ENCODE measurements at regions not wholly inside any gene's neighbourhood (a gene's known extent, or its start where the extent isn't known, plus 50 kb on each side); places are given as distances from the start of the nearest gene placed in this dataset.
"Not testable (repeated sequence)": the region's sequence is repeated elsewhere in the genome, so short reads cannot be mapped to it uniquely, and the experiment has no call there.

DNA sequence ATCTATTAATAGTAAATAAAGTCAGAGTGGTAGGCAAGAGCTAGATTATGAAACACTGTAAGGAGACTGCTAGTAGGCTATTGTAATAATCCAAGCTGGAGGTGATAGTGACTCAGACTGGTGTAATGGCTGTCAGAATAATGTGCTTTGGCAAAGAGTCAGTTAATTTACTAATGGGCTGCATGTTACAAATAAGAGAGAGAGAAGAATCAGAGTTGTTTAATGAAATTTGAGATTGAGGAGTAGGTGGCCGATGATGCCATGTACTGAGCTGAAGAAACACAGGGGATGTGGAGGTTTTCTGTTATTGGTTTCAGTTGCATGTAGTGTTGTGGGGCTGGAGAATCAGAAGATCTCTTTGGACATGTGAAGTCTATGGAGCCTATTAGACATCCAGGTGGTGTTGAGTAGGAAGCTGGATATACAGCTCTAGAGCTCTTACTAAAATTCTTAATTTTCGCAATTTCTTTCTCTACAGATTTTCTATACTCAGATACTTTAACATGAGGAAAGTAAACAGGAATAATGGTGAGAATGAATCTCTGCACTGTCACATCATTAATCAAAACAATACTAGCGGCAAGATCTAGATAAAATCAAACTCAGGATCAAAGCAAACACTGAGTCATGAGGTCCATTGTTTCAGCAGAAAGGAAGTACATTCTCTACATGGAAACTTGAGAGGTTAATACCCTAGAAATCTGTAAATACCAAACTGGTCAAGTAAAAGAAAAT lies 167.7 kb downstream of the SIM1 start:
- H3K27me3 ChIP-seq (ENCODE audit: insufficient read depth, low read length) = no peaks in the 10 kb centered on the region
- 79% methylated on average over 2 of the region's 3 CpGs for WGBS
- H3K9ac ChIP-seq (ENCODE audit: low read depth, low read length) = no peak overlapping the region
- H3K4me3 ChIP-seq (ENCODE audit: low read length) = no peak overlapping the region
- H3K9me3 ChIP-seq (ENCODE audit: insufficient read depth, low read depth, low read length) = no peaks in the 10 kb centered on the region
- no peaks in the 10 kb centered on the region for H3K36me3 ChIP-seq (ENCODE audit: insufficient read depth, low read length)
- peaks cover 13% of the 10 kb centered on the region for H3K4me1 ChIP-seq (ENCODE audit: insufficient read depth, low read length)
- no peak overlapping the region for H3K27ac ChIP-seq (ENCODE audit: low read depth, low read length)

DNA sequence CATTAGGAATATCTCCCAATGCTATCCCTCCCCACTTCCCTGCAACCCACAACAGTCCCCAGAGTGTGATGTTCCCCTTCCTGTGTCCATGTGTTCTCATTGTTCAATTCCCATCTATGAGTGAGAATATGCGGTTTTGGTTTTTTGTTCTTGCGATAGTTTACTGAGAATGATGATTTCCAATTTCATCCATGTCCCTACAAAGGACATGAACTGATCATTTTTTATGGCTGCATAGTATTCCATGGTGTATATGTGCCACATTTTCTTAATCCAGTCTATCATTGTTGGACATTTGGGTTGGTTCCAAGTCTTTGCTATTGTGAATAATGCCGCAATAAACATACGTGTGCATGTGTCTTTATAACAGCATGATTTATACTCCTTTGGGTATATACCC lies 169.5 kb downstream of the SIM1 start:
- 100% methylated on average over 1 of the region's 4 CpGs for WGBS
- not testable (repeated sequence) for H3K36me3 ChIP-seq (ENCODE audit: insufficient read depth, low read length); H3K9ac ChIP-seq (ENCODE audit: low read depth, low read length); H3K4me3 ChIP-seq (ENCODE audit: low read length); H3K27ac ChIP-seq (ENCODE audit: low read depth, low read length); H3K4me1 ChIP-seq (ENCODE audit: insufficient read depth, low read length); H3K27me3 ChIP-seq (ENCODE audit: insufficient read depth, low read length); H3K9me3 ChIP-seq (ENCODE audit: insufficient read depth, low read depth, low read length)

DNA sequence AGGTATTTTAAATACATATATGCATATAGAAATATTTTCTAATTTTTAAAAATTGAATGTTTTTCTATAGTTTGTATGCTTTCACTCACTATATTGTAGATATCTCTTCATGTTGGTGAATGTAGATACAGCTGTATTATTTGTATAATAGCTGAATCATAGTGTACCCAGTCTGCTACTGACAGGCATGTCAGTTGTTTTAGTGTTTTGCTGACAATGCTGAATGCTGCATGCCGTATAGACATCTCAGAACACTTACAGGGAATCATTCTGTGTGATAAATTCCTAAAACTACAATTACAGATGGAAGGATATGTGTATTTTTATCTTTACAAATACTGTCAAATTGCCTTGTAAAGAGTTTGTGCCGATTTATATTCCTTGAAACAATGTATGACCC lies 175.4 kb downstream of the SIM1 start:
- Histone ChIP-seq H3K27ac (ENCODE audit: low read depth, low read length) (no peak overlapping the region), H3K4me1 (ENCODE audit: insufficient read depth, low read length) (no peaks in the 10 kb centered on the region)
- WGBS = no CpG with 5 or more reads among the region's 2 CpGs

DNA sequence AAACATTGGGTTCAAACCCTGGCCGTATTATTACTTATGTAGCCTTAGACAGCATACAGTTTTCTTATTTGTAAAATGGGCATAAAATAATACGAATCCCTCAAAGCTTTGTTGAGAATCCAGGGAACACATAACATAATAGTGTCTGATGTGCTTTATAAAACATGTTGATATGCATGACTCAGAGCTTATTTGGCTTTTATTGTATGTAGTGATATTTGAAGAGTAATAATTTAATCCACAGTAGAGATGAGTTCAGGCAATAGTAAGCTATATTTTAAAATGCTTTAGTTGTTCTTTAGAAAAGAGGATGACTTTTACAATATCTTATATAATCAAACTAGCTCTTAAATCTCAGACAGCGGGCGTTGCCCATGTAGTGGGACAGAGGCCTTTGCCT lies 176.4 kb downstream of the SIM1 start:
- WGBS = 100% methylated on average over 2 of the region's 4 CpGs
- H3K4me1 ChIP-seq (ENCODE audit: insufficient read depth, low read length) = peaks cover 5% of the 10 kb centered on the region; the same call in 1 of the 2 replicates
- H3K36me3 ChIP-seq (ENCODE audit: insufficient read depth, low read length) = no peaks in the 10 kb centered on the region
- no peak overlapping the region for H3K27ac ChIP-seq (ENCODE audit: low read depth, low read length)
- H3K9ac ChIP-seq (ENCODE audit: low read depth, low read length) = no peak overlapping the region
- no peaks in the 10 kb centered on the region for H3K9me3 ChIP-seq (ENCODE audit: insufficient read depth, low read depth, low read length)
- H3K27me3 ChIP-seq (ENCODE audit: insufficient read depth, low read length) = no peaks in the 10 kb centered on the region
- H3K4me3 ChIP-seq (ENCODE audit: low read length) = no peak overlapping the region

More for the DNA sequence above, 175.4 kb downstream of the SIM1 start:
- Histone ChIP-seq H3K9ac (ENCODE audit: low read depth, low read length) (no peak overlapping the region), H3K4me3 (ENCODE audit: low read length) (no peak overlapping the region), H3K27me3 (ENCODE audit: insufficient read depth, low read length) (no peaks in the 10 kb centered on the region), H3K36me3 (ENCODE audit: insufficient read depth, low read length) (no peaks in the 10 kb centered on the region), H3K9me3 (ENCODE audit: insufficient read depth, low read depth, low read length) (no peaks in the 10 kb centered on the region)

DNA sequence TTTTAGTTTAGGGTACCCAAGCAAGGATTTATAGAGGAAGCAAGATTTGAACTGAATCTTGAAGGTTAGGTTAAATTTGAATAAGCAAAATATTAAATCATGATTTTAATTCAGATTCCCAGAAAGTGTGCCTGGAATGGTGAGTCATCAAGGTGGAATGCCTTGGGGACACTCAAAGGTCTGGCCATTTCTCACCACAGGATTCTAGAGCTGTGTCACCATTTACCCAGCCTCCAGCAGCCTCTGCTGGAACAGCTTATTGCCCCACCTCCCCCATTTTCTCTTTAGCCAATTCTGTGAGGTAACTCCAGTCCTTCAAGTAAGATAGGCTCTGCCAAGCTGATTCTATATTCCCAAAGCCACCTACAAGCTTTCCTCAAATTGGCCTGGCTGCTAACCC lies 181.4 kb downstream of the SIM1 start:
- no peak overlapping the region for H3K9ac ChIP-seq (ENCODE audit: low read depth, low read length)
- H3K27ac ChIP-seq (ENCODE audit: low read depth, low read length) = no peak overlapping the region
- H3K4me1 ChIP-seq (ENCODE audit: insufficient read depth, low read length) = peaks cover 18% of the 10 kb centered on the region; the same call in 1 of the 2 replicates
- H3K4me3 ChIP-seq (ENCODE audit: low read length) = no peak overlapping the region
- H3K9me3 ChIP-seq (ENCODE audit: insufficient read depth, low read depth, low read length) = no peaks in the 10 kb centered on the region
- no peaks in the 10 kb centered on the region for H3K27me3 ChIP-seq (ENCODE audit: insufficient read depth, low read length)
- H3K36me3 ChIP-seq (ENCODE audit: insufficient read depth, low read length) = no peaks in the 10 kb centered on the region

DNA sequence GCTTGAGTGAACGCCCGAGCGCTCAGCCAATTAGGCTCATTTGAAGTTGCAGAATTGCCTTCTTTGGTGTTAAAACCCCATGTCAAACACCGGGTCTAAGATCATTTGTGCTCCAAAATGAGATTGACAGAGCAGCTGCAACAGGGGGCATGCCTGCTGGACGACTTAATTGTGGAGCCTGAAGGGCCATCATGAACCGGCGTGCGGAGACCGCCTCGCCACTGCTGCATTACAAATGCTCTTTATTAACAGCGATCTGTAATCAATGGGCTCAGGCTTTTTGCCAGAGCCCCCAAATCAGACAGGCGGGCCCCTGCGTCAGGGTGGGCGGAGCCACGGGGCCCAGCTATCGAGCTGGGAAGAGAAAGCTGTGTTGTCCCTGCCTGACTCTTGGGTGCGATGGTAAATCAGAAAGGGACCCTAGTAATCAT lies 183.2 kb downstream of the SIM1 start:
- H3K4me3 ChIP-seq (ENCODE audit: low read length) = peak overlapping the region; percentile 48
- peaks cover 28% of the 10 kb centered on the region; the same call in 1 of the 2 replicates for H3K4me1 ChIP-seq (ENCODE audit: insufficient read depth, low read length)
- no peaks in the 10 kb centered on the region for H3K36me3 ChIP-seq (ENCODE audit: insufficient read depth, low read length)
- peak overlapping the region; percentile 65; the same call in 1 of the 2 replicates for H3K9ac ChIP-seq (ENCODE audit: low read depth, low read length)
- no peaks in the 10 kb centered on the region for H3K9me3 ChIP-seq (ENCODE audit: insufficient read depth, low read depth, low read length)
- 11% methylated on average over 17 of the region's 17 CpGs for WGBS
- peak overlapping the region; percentile 69 for H3K27ac ChIP-seq (ENCODE audit: low read depth, low read length)
- H3K27me3 ChIP-seq (ENCODE audit: insufficient read depth, low read length) = no peaks in the 10 kb centered on the region

DNA sequence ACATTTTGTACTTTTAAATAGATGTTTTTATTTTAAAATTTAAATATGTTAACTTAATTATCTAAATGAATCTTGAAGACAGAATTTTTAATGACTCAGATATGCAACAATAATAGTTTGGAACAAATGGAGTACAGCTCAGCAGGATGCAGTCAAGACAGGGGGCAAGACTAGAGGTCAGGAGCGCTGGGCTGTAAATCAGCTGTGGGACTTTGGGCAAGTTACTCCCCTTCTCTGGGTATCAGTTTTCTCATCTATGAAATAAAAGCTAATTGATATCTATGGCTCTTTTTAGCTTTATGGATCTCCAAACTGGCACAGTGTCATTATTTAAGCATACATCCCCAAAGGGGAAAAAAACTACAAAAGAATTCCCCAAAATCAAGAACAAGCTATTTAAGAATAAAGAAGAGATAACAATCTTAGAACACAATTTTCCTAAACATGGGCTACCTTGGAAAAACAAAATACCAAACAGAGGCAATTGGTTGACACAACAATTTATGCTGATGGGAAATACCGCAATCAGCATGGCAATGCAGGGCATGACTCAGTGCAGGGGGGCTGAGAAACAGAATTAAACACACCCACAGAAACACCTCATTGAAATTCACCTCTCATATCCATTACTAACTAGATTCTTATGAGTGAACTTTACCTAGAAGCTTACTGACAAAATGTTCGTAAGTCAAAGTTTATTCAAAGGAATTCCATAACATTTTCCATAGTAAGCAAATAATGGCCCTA lies 188.2 kb downstream of the SIM1 start:
- no peak overlapping the region; the same call in 1 of the 2 replicates for H3K27ac ChIP-seq (ENCODE audit: low read depth, low read length)
- H3K4me3 ChIP-seq (ENCODE audit: low read length) = no peak overlapping the region
- no peak overlapping the region for H3K9ac ChIP-seq (ENCODE audit: low read depth, low read length)
- no peaks in the 10 kb centered on the region for H3K36me3 ChIP-seq (ENCODE audit: insufficient read depth, low read length)
- no peaks in the 10 kb centered on the region for H3K27me3 ChIP-seq (ENCODE audit: insufficient read depth, low read length)
- H3K9me3 ChIP-seq (ENCODE audit: insufficient read depth, low read depth, low read length) = 0 out of 2 replicates have a peak, but pooled peaks cover 6% of the 10 kb centered on the region
- WGBS = 88% methylated on average over 3 of the region's 3 CpGs
- peaks cover 14% of the 10 kb centered on the region; the same call in 1 of the 2 replicates for H3K4me1 ChIP-seq (ENCODE audit: insufficient read depth, low read length)

DNA sequence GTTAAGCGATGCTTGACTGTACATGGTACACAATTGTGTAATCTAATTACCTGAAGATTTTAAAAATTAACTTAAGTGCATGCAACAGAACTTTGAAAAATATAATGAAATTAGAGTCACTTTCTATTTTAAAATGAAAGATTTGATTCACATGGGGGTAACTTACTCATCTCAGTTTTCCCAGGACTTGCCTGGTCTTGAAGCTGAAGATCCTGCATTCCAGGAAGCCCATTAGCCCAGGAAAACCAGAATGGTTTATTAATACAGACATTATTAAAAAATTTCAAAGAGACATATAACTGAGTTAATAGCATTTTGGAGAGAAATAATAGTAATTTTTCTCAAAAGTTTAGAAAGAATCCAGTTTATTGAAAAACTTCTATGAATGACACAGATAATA lies 190.6 kb downstream of the SIM1 start:
- WGBS = no CpG with 5 or more reads among the region's 1 CpG
- Histone ChIP-seq H3K4me3 (ENCODE audit: low read length) (no peak overlapping the region), H3K9ac (ENCODE audit: low read depth, low read length) (no peak overlapping the region), H3K27ac (ENCODE audit: low read depth, low read length) (no peak overlapping the region), H3K36me3 (ENCODE audit: insufficient read depth, low read length) (no peaks in the 10 kb centered on the region), H3K9me3 (ENCODE audit: insufficient read depth, low read depth, low read length) (0 out of 2 replicates have a peak, but pooled peaks cover 6% of the 10 kb centered on the region), H3K27me3 (ENCODE audit: insufficient read depth, low read length) (no peaks in the 10 kb centered on the region), H3K4me1 (ENCODE audit: insufficient read depth, low read length) (peaks cover 15% of the 10 kb centered on the region)

DNA sequence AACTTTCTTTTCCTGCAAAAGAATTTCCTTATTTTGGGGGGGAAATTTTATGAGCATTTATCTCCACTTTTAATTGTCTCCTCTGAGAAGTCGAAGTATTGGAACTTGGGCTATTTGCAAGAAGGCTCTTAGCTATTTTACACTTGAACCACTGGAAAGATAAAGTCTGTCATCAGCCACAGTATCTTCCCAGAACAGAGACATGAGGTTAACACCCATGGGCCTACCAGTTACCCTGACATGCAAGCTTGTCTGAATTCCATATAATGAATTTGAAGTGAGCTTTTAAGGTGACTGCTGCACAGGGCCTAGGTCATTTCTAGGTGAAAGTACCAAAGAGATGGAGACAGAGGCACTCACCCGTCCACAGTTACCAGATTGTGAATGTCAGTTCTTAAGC lies 193.1 kb downstream of the SIM1 start:
- 100% methylated on average over 2 of the region's 2 CpGs for WGBS
- H3K27me3 ChIP-seq (ENCODE audit: insufficient read depth, low read length) = no peaks in the 10 kb centered on the region
- H3K9me3 ChIP-seq (ENCODE audit: insufficient read depth, low read depth, low read length) = 0 out of 2 replicates have a peak, but pooled peaks cover 6% of the 10 kb centered on the region
- peaks cover 26% of the 10 kb centered on the region for H3K4me1 ChIP-seq (ENCODE audit: insufficient read depth, low read length)
- no peak overlapping the region for H3K4me3 ChIP-seq (ENCODE audit: low read length)
- no peak overlapping the region for H3K27ac ChIP-seq (ENCODE audit: low read depth, low read length)
- H3K9ac ChIP-seq (ENCODE audit: low read depth, low read length) = no peak overlapping the region
- no peaks in the 10 kb centered on the region for H3K36me3 ChIP-seq (ENCODE audit: insufficient read depth, low read length)

DNA sequence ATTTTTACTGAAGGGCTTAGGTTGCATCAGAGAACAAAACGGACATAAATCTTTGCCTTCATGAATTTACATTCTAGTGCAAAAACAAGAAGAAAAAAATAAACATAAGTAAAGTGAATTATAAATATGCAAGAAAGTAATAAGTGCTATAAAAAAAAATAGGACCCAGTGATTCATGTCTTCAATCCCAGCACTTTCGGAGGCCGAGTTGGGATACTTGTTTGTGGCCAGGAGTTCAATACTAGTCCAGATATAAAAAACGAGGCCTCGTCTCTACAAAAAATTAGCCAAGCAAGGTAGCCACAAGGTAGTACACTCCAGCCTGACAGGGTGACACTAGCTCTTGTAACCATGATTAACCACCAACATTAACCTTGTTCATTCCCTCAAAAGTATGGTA lies 193.5 kb downstream of the SIM1 start:
- H3K9ac ChIP-seq (ENCODE audit: low read depth, low read length) = no peak overlapping the region
- H3K27me3 ChIP-seq (ENCODE audit: insufficient read depth, low read length) = no peaks in the 10 kb centered on the region
- H3K9me3 ChIP-seq (ENCODE audit: insufficient read depth, low read depth, low read length) = 0 out of 2 replicates have a peak, but pooled peaks cover 6% of the 10 kb centered on the region
- 98% methylated on average over 4 of the region's 5 CpGs for WGBS
- peaks cover 24% of the 10 kb centered on the region for H3K4me1 ChIP-seq (ENCODE audit: insufficient read depth, low read length)
- no peak overlapping the region for H3K27ac ChIP-seq (ENCODE audit: low read depth, low read length)
- H3K4me3 ChIP-seq (ENCODE audit: low read length) = no peak overlapping the region
- H3K36me3 ChIP-seq (ENCODE audit: insufficient read depth, low read length) = no peaks in the 10 kb centered on the region

DNA sequence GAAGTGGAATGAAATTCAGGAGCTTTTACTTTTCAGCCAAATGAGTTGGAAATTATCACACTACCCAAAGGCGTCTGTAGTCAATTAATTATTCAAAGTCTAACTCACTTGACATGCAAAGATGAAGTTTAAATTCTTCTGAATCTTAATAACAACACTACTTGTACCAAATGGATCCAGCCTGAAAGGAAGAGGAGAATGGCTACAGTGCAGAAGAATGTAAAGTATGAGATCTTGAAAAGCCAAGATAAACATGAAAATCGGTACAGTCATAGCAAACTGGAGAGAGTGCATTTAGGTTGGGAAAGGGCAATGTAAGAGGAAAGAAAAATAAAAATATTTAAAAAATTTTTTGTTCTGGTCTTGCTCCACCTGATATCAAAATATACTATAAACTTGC lies 195.5 kb downstream of the SIM1 start:
- 86% methylated on average over 2 of the region's 2 CpGs for WGBS
- Histone ChIP-seq H3K9me3 (ENCODE audit: insufficient read depth, low read depth, low read length) (no peaks in the 10 kb centered on the region), H3K27me3 (ENCODE audit: insufficient read depth, low read length) (no peaks in the 10 kb centered on the region), H3K36me3 (ENCODE audit: insufficient read depth, low read length) (no peaks in the 10 kb centered on the region), H3K9ac (ENCODE audit: low read depth, low read length) (no peak overlapping the region), H3K4me1 (ENCODE audit: insufficient read depth, low read length) (peaks cover 24% of the 10 kb centered on the region), H3K27ac (ENCODE audit: low read depth, low read length) (no peak overlapping the region), H3K4me3 (ENCODE audit: low read length) (no peak overlapping the region)
